ENCODE measurements at regions not wholly inside any gene's neighbourhood (a gene's known extent, or its start where the extent isn't known, plus 50 kb on each side); places are given as distances from the start of the nearest gene placed in this dataset.

DNA sequence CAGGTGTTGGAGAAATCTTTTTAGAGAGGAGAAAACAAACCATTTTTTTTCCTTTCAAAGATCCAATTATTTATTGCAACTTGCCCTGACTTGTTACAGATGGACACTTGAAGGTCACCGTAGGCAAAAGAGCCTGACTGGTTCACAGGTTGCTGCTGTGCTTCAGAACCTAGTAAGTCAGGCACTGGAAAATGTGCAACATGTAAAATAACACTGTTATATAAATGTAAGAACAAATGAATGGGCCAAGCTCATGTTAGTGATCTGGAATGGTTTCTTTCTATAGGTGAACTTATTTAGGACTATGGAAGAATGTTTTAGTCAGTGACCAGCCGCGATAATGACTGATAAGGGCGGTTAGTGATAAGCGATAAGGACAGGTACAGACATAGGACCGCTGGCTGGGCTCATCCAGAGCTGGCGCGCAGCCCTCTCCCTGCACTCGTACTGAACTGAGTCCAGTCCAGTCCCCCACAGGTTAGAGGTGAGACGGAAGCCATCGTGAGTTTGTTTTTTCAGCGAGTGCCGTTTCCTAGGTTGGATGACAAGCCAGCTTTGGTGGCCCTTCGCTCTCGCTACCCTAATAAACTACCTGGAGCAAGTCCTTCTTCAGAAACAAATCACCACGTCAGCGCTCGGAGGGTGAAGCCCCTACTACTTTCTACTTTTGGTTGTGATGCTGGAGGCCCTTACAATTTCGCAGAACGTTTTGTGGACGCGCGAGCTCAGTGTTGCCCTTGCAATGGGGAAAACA lies 94.4 kb upstream of the PRDM1 start:
- no peak for DNase-seq (ENCODE audit: low read depth)

- DNase-seq (ENCODE audit: low read depth), result no peak
Measured at GRCh38 chr6:105990151-105990550, 96.0 kb upstream of the PRDM1 start.

GRCh38 chr6:105988812-105989577 lies 97.1 kb upstream of the PRDM1 start:
- no peak for DNase-seq (ENCODE audit: low read depth)

DNA sequence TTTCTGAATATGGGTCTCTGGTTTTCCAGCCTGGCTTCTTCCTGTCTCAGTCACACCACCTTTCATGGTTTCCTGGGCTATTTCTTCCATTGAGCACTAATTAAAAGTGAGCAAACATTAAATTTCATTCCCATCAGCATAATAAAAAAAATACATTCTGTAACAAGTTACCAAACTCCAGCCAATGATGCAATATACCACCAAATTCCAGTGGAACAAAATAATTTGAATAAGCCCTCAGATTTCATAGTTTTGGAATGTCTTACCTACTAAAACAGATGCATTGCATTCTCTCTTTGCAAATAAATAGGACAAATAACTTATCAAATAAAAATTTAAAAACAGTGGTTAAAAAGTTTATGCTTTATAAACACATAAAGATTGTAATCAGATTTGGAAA lies 97.8 kb upstream of the PRDM1 start:
- DNase-seq (ENCODE audit: low read depth), result no peak

DNA sequence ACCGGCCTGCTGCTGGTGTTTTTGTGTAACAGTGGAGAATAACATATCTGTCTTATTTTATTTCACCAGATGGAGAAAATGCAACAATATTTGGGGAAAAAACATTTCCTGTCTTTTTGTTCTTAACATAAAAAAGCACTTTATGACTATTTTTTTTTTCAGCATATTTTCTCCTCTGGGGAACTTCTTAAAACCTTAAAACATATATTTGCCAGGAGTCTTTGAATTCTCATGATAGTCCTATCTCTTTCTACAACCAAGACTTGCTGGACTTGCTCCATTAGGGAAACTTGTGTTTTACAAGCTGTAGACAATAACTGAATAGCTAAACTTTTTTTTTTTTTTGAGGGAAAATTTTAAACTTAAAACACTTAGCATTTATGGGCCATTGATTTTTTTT lies 98.6 kb upstream of the PRDM1 start:
- no peak for DNase-seq (ENCODE audit: low read depth)

GRCh38 chr6:105986998-105987397 lies 99.1 kb upstream of the PRDM1 start:
- DNase-seq (ENCODE audit: low read depth), result no peak

DNA sequence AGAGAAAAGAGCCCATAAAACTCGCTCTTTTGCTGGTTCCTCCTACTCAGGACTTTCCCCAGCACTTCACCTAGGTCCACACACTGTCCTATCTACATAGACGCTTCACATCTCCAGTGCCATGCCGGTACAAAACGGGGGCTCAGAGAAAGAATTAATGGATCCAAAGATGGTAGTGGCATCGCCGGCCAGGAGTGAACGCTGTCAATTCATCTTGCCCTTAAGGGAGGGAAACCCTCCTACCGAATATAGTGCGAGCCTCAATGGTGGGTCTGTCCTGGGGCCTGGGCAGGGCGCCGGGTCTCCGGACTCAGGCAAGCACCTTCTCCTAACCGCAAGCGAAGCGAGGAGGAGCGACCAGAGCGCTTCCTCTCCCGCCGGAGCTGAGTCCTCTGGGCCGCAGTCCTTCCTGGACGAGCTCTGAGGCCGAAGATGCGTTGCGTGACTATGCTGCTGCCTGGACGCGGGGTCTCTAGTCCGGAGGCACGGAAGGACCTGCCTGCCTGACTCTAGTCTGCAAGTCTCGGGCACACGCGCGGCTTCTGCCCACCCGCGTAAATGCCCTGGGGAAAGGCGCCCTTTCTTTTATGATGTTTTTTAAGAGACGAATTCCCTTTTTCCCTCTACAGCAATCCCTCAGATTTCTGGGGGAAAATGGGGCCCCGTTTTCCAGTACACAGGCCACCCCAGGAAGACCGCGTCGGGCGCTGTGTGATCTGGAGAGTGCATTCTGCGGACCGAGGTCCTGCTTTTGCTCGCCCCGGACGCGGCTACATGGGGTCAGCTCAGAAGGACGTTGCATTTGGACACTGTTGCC lies 100.1 kb upstream of the PRDM1 start:
- DNase-seq (ENCODE audit: low read depth), result no peak

GRCh38 chr6:105985098-105985815 lies 100.9 kb upstream of the PRDM1 start:
- DNase-seq (ENCODE audit: low read depth), result no peak

- no peak for DNase-seq (ENCODE audit: low read depth)
Measured at GRCh38 chr6:105983763-105984162, 102.4 kb upstream of the PRDM1 start.

- DNase-seq (ENCODE audit: low read depth), result no peak
Measured at GRCh38 chr6:105982761-105983540, 103.2 kb upstream of the PRDM1 start.

DNA sequence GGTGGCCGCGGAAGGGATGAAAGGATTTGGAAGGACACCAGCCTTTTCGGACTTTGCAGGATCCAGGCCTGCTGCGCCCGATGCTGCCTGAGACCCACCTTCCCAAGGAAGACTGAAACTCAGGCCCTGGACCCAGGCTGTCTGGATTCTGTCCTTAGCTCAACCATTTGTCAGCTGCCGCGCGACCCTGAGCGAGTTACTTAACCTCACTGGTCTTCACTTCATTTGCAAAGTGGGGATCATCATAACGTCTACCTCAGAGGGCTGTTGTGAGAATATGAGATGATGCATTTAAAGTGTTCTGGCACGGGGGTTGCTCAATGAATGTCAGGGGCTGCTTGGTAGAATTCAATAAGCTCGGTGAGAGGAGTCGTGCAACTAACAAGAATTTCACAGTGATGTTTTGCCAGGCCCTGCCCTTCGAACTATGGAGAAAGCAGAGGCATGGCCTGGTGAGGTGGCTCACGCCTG lies 104.2 kb upstream of the PRDM1 start:
- no peak for DNase-seq (ENCODE audit: low read depth)

GRCh38 chr6:105981002-105981887 lies 104.9 kb upstream of the PRDM1 start:
- DNase-seq (ENCODE audit: low read depth), result no peak

- DNase-seq (ENCODE audit: low read depth), result no peak
Measured at GRCh38 chr6:105978974-105979373, 107.2 kb upstream of the PRDM1 start.

DNA sequence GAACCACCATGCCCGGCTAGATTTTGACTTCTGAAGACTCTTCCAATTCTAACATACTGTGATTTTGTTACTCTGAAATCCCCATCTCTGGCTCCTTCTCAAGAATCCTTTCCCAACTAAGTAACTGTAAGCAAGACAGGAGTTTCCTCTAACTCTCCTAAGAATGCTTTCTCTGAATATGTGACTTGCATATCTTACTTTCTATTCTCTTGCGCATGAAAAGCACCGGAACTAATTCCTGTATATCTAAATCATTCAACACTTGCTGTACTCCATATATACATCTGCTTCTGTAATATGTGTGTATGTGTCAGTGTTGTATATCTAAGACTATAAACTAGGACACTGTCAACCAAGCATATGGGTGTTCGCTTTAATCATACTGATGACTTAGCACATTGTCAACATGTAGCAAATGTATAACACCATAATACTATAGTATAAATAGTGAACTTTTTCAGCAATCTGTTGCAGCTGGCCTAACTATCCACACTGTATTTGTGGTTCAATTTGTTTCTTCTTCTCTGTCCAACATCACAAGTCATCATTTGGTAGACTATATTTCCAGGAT lies 108.1 kb upstream of the PRDM1 start:
- no peak for DNase-seq (ENCODE audit: low read depth)

GRCh38 chr6:105974986-105975385 lies 111.2 kb upstream of the PRDM1 start:
- no peak for DNase-seq (ENCODE audit: low read depth)

DNA sequence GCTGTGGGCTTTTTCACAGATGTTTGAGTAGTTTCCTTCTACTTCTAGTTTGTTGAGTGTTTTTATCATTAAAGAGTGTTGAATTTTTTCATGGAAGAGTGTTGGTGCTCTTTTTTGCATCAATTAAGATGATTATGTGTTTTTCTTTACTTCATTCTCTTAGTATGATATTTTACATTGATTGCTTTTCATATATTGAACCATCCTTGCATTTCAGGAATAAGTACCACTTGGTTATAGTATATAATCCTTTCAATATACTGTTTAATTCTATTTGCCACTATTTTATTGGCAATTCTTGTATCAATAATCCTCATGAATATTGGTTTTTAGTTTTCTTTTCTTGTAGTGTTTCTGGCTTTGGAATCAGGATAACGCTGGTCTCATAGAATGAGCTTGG lies 113.7 kb upstream of the PRDM1 start:
- DNase-seq (ENCODE audit: low read depth), result no peak

DNA sequence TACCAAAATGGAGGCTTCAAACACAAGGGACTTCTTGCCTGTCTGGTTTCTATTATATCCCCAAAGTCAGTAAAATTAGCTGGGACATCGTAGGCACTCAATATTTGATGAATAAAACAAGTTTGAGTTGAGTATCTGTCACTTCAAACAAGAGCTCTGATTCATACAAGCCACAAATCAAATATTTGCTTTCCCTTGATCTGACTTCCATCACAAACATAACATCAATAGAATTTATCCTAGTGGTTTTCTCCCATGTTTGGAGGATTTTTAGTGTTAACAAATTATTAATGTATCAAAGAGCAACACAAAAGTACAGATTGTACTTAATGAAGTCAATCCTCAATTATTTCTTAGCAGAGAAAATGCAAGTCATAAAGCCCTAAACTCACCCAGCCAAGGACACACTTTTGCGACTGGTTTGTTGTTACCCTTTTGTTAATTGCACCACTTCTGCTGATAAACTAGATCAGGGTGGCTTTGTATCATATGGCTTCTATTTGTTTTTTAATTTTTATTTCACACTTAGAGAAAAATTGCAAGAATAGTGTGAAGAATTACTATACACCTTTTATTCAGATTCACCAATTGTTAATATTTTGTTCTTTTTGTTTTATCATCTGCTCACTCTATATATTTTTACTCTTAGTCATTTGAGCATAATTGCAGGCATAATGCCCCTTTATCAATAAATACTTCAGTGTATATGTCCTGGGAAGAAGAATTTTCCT lies 117.4 kb upstream of the PRDM1 start:
- DNase-seq (ENCODE audit: low read depth), result no peak

- no peak for DNase-seq (ENCODE audit: low read depth)
Measured at GRCh38 chr6:105967917-105968602, 118.1 kb upstream of the PRDM1 start.

All from CMK (cell line).